ENCODE measurements at regions not wholly inside any gene's neighbourhood (a gene's known extent, or its start where the extent isn't known, plus 50 kb on each side); places are given as distances from the start of the nearest gene placed in this dataset.

- DNase-seq (ENCODE audit: low spot score), result no peak
- Mint-ChIP-seq H3K27me3 (ENCODE audit: low read depth) (no peaks in the 10 kb centered on the region), H3K36me3 (ENCODE audit: low read depth) (no peaks in the 10 kb centered on the region), H3K9me3 (no peaks in the 10 kb centered on the region), H3K4me1 (ENCODE audit: low read depth) (no peaks in the 10 kb centered on the region), H3K27ac (no peak overlapping the region), H3K4me3 (no peak overlapping the region)
These were observed 158.1 kb upstream of the NR2F2 start for GRCh38 chr15:96172417-96172816.

DNA sequence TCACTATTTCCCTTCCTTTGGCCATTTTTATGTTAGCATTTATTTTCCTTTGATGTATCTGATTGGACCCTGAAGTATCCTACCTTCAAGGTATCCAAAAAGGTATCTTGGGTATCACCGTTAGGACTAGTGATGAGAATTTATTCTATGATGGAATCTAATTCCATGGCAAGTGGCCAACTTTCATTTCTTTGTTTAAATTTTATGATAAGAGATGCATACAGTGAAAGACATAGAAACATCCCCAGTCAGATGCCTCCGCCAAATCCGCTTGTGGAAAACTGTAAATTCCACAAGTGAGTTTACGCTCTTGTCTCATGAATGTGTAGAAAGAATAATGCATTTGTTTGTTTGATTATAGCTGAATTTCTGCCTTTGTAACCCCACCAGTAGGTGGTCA is 153.7 kb upstream of the NR2F2 start:
- no peak for DNase-seq (ENCODE audit: low spot score)
- no peaks in the 10 kb centered on the region for H3K4me1 Mint-ChIP-seq (ENCODE audit: low read depth)
- H3K4me3 Mint-ChIP-seq, result no peak overlapping the region
- no peaks in the 10 kb centered on the region for H3K36me3 Mint-ChIP-seq (ENCODE audit: low read depth)
- H3K27me3 Mint-ChIP-seq (ENCODE audit: low read depth), result no peaks in the 10 kb centered on the region
- no peaks in the 10 kb centered on the region for H3K9me3 Mint-ChIP-seq
- H3K27ac Mint-ChIP-seq, result no peak overlapping the region

GRCh38 chr15:96177279-96177678 is 153.2 kb upstream of the NR2F2 start:
- no peaks in the 10 kb centered on the region for H3K4me1 Mint-ChIP-seq (ENCODE audit: low read depth)

DNA sequence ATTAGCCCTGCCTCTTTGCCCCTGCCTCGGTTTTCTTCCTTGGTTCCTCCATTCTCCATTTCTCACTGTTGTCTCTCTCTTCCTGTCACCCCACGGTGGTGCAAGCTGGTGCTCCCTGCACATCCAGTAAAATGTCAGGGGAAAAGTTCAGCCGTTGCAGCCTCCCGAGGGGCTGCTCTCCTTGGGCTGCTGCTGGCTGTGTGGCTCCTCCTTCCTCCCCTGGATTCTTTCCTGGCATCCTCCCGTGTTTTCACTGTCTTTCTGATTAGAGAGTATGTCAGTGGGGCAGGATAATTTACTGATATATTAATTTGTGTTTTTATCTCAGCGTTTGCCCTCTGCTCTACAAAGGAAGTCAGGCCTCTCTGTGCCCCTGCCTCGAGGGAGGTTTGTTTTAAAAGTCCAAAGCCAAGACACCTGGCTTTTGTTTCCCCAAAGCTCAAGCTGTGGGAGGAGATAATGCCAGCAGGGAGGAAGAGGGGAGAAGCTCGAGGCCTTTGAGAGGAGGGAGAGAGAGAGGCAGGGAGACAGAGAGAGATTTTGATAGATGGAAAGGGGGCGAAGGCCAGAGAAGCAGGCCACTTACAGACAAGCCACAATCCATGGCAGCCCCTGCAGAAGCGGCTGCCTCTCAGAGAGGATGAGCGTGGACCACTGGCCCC is 150.3 kb upstream of the NR2F2 start:
- Mint-ChIP-seq H3K36me3 (ENCODE audit: low read depth) (no peaks in the 10 kb centered on the region), H3K9me3 (no peaks in the 10 kb centered on the region), H3K4me1 (ENCODE audit: low read depth) (no peaks in the 10 kb centered on the region), H3K27me3 (ENCODE audit: low read depth) (no peaks in the 10 kb centered on the region), H3K4me3 (no peak overlapping the region), H3K27ac (no peak overlapping the region)
- DNase-seq (ENCODE audit: low spot score), result no peak

More at GRCh38 chr15:96177279-96177678, 153.2 kb upstream of the NR2F2 start:
- DNase-seq (ENCODE audit: low spot score), result no peak
- Mint-ChIP-seq H3K27ac (no peak overlapping the region), H3K9me3 (no peaks in the 10 kb centered on the region), H3K27me3 (ENCODE audit: low read depth) (no peaks in the 10 kb centered on the region), H3K4me3 (no peak overlapping the region), H3K36me3 (ENCODE audit: low read depth) (no peaks in the 10 kb centered on the region)

DNA sequence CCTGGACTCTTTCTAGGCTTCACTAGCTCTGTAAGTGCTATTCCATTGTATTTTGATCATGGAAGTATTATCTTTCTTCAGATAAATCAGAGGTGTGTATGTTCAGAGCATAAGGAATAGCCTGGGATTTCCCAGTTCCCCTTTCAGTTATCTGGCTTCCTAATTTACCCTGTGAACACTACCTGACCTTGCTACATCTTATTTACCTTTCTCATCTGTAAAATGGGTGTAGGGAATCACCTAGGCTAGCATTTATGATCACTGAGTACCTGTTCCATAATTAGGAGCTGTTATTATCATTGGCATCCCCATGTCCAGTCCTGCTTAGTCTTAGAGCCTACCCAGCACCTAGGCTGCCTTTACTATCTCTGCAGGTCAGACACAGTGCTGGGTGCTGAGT is 149.3 kb upstream of the NR2F2 start:
- Mint-ChIP-seq H3K9me3 (no peaks in the 10 kb centered on the region), H3K4me1 (ENCODE audit: low read depth) (no peaks in the 10 kb centered on the region), H3K27ac (no peak overlapping the region), H3K36me3 (ENCODE audit: low read depth) (no peaks in the 10 kb centered on the region), H3K27me3 (ENCODE audit: low read depth) (no peaks in the 10 kb centered on the region), H3K4me3 (no peak overlapping the region)
- no peak for DNase-seq (ENCODE audit: low spot score)

DNA sequence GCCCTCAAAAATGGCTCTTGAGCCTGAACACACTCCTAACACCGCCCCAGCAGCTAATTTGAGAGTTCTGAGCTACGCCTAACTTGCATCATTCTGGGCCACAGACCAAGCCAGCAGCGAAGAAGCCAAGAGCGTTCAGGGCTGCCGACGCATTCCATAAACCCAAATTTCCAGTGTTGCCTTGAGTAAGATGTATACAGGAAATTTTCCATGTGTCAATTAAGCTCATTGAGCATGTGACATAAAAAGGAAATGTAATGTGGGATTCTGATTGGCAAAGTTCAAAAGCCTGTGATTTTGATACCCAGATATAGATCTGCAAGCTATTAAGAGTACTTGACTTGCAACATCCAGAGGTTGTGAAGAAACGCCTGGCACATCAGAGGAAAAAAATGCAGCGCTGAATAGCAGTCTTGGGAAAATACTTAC is 148.6 kb upstream of the NR2F2 start:
- DNase-seq (ENCODE audit: low spot score), result no peak
- no peaks in the 10 kb centered on the region for H3K4me1 Mint-ChIP-seq (ENCODE audit: low read depth)

GRCh38 chr15:96182736-96183513 is 147.6 kb upstream of the NR2F2 start:
- no peaks in the 10 kb centered on the region for H3K4me1 Mint-ChIP-seq (ENCODE audit: low read depth)
- H3K4me3 Mint-ChIP-seq, result no peak overlapping the region
- H3K9me3 Mint-ChIP-seq, result no peaks in the 10 kb centered on the region
- H3K27ac Mint-ChIP-seq, result no peak overlapping the region
- no peak for DNase-seq (ENCODE audit: low spot score)
- H3K27me3 Mint-ChIP-seq (ENCODE audit: low read depth), result no peaks in the 10 kb centered on the region
- H3K36me3 Mint-ChIP-seq (ENCODE audit: low read depth), result no peaks in the 10 kb centered on the region

More for the DNA sequence above, 148.6 kb upstream of the NR2F2 start:
- Mint-ChIP-seq H3K4me3 (no peak overlapping the region), H3K36me3 (ENCODE audit: low read depth) (no peaks in the 10 kb centered on the region), H3K27me3 (ENCODE audit: low read depth) (no peaks in the 10 kb centered on the region), H3K9me3 (no peaks in the 10 kb centered on the region), H3K27ac (no peak overlapping the region)

DNA sequence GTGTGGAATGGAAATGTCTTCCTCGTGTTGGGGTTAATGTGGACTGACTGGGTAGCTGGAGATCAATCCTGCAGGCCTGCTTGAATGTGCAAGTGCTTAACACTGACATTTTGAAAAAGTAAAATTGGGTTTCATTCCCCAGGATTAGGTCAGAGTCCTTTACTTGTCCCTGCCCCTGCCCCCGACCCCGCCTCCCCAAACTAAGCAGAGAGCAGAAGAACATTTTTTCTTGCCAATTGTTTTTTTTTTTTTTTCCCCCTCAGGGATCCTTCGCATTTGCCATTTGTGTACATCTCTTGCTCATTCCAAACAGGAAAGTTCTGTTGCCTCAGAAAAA is 147.0 kb upstream of the NR2F2 start:
- H3K36me3 Mint-ChIP-seq (ENCODE audit: low read depth), result no peaks in the 10 kb centered on the region
- H3K4me1 Mint-ChIP-seq (ENCODE audit: low read depth), result no peaks in the 10 kb centered on the region
- H3K9me3 Mint-ChIP-seq, result no peaks in the 10 kb centered on the region
- no peaks in the 10 kb centered on the region for H3K27me3 Mint-ChIP-seq (ENCODE audit: low read depth)
- H3K27ac Mint-ChIP-seq, result no peak overlapping the region
- H3K4me3 Mint-ChIP-seq, result no peak overlapping the region
- no peak for DNase-seq (ENCODE audit: low spot score)

DNA sequence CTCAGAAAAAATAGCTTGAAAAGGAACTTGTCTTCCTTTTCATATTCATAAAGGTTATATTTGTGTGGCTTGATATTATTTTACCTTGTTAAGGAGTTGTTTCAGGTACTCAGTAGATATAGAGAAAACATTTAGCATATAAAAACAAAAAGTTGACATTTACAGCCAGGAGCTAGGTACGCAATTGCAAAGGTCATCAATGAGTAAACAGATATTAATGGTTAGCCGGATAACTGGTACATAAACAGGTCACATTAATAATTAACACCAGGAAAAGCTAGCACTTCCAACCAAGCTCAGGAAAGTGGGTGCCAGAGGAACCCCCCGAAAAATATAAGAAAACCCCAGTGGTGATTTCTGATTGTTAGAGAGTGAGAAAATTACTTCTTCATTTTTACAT is 146.6 kb upstream of the NR2F2 start:
- Mint-ChIP-seq H3K27me3 (ENCODE audit: low read depth) (no peaks in the 10 kb centered on the region), H3K4me1 (ENCODE audit: low read depth) (no peaks in the 10 kb centered on the region), H3K9me3 (no peaks in the 10 kb centered on the region), H3K4me3 (no peak overlapping the region), H3K27ac (no peak overlapping the region), H3K36me3 (ENCODE audit: low read depth) (no peaks in the 10 kb centered on the region)
- DNase-seq (ENCODE audit: low spot score), result no peak

- Mint-ChIP-seq H3K27ac (no peak overlapping the region), H3K9me3 (no peaks in the 10 kb centered on the region), H3K27me3 (ENCODE audit: low read depth) (no peaks in the 10 kb centered on the region), H3K4me1 (ENCODE audit: low read depth) (no peaks in the 10 kb centered on the region), H3K36me3 (ENCODE audit: low read depth) (no peaks in the 10 kb centered on the region), H3K4me3 (no peak overlapping the region)
- DNase-seq (ENCODE audit: low spot score), result no peak
These were observed 146.2 kb upstream of the NR2F2 start for GRCh38 chr15:96184297-96184696.

DNA sequence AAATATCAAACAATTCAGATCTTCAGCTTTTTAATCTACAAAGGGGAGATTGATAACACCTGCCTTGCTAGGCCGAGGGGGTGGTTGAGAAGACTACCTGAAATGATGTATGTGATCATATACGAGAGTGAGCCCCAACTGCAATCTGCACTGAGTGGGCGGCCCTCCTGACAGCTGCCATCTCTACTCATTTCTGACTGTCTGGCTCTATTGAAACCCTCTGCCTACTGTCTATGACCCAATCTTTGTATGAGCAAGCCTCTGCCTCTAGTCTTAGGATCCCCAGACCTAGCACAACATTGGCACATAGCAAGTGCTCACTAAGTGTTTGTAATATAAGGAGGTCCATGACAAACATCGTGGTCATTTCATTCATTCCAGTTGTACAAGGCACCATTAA is 144.4 kb upstream of the NR2F2 start:
- no peak for DNase-seq (ENCODE audit: low spot score)
- H3K27ac Mint-ChIP-seq, result no peak overlapping the region
- no peaks in the 10 kb centered on the region for H3K27me3 Mint-ChIP-seq (ENCODE audit: low read depth)
- H3K9me3 Mint-ChIP-seq, result no peaks in the 10 kb centered on the region
- H3K4me1 Mint-ChIP-seq (ENCODE audit: low read depth), result no peaks in the 10 kb centered on the region
- H3K36me3 Mint-ChIP-seq (ENCODE audit: low read depth), result no peaks in the 10 kb centered on the region
- no peak overlapping the region for H3K4me3 Mint-ChIP-seq

DNA sequence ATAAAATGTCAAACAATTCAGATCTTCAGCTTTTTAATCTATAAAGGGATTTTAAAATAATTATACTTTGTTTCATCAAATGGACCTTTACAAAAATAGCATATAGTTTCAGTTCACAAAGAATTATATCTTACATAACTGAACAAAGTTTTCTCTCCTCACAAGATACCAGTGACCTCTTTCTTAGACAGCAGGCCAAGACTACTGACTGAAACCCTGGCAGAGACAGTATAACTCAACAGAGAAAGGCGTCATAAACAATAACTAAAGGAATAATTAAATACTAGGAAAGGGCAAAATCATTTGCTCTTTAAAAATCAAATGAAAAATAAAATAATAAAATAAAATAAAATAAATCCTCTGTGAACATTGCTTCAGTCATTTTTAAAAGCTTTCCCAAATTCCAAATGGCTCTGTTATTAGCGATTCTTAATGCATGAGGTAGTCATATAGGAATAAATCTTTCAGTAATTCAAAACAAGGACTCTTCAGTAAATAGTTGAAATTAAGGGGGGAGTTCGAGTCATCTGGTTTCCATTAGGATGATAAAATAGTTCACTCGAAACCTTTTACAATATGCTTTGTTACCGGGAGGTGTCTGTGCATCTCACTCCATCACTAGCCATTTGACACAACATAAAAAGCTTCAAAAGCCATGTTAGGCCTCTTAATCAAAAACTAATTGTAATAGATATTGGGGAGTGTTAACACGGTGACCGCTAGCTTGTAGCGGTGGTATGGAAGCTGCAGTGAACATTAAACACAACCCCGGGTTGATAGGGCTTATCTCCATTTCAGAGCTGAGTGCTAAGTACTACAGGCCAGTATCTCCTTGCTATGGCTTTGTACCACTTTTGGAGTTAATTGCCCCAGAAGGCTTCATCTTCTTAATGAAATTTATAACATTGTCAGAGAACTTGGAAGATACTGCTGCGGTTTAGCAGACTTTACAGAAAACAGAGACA is 142.9 kb upstream of the NR2F2 start:
- H3K4me1 Mint-ChIP-seq (ENCODE audit: low read depth), result no peaks in the 10 kb centered on the region
- no peaks in the 10 kb centered on the region for H3K27me3 Mint-ChIP-seq (ENCODE audit: low read depth)
- no peaks in the 10 kb centered on the region for H3K9me3 Mint-ChIP-seq
- H3K27ac Mint-ChIP-seq, result no peak overlapping the region
- no peak for DNase-seq (ENCODE audit: low spot score)
- H3K36me3 Mint-ChIP-seq (ENCODE audit: low read depth), result no peaks in the 10 kb centered on the region
- no peak overlapping the region for H3K4me3 Mint-ChIP-seq

GRCh38 chr15:96197721-96198120 is 132.8 kb upstream of the NR2F2 start:
- Mint-ChIP-seq H3K27ac (no peak overlapping the region), H3K4me3 (no peak overlapping the region), H3K4me1 (ENCODE audit: low read depth) (no peaks in the 10 kb centered on the region), H3K27me3 (ENCODE audit: low read depth) (no peaks in the 10 kb centered on the region), H3K36me3 (ENCODE audit: low read depth) (no peaks in the 10 kb centered on the region), H3K9me3 (peaks cover 9% of the 10 kb centered on the region)
- no peak for DNase-seq (ENCODE audit: low spot score)

DNA sequence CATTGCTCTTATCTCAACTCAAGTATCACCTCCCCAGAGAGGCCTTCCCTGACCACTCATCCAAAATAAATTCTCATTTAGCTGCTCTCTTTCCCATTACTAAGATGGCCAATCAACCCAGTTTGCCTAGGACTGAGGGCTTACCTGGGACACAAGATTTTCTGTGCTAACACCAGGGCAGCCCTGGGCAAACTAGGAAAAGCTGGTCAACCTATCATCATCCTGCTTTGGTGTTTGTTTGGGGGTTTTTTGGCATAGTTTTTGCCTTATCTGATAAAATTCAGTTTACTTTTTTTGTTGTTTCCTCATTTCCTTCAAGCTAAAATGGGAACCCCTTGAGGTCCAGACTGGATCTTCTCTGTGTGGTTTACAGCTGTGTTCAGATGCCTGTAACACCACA is 131.4 kb upstream of the NR2F2 start:
- no peaks in the 10 kb centered on the region for H3K36me3 Mint-ChIP-seq (ENCODE audit: low read depth)
- peaks cover 11% of the 10 kb centered on the region for H3K9me3 Mint-ChIP-seq
- H3K27me3 Mint-ChIP-seq (ENCODE audit: low read depth), result no peaks in the 10 kb centered on the region
- H3K27ac Mint-ChIP-seq, result no peak overlapping the region
- H3K4me1 Mint-ChIP-seq (ENCODE audit: low read depth), result no peaks in the 10 kb centered on the region
- H3K4me3 Mint-ChIP-seq, result no peak overlapping the region
- no peak for DNase-seq (ENCODE audit: low spot score)
